ENCODE measurements at regions not wholly inside any gene's neighbourhood (a gene's known extent, or its start where the extent isn't known, plus 50 kb on each side); places are given as distances from the start of the nearest gene placed in this dataset.
"Not testable (repeated sequence)": the region's sequence is repeated elsewhere in the genome, so short reads cannot be mapped to it uniquely, and the experiment has no call there.

- DNase-seq (ENCODE audit: low read depth in 2 of 2): no peak
These were observed 99.1 kb upstream of the MTHFD1L start for GRCh38 chr6:150766201-150766997.

- no peak for DNase-seq (ENCODE audit: low read depth in 2 of 2)
These were observed 98.3 kb upstream of the MTHFD1L start for GRCh38 chr6:150767161-150767560.

GRCh38 chr6:150767571-150768018 lies 97.9 kb upstream of the MTHFD1L start:
- no peak for DNase-seq (ENCODE audit: low read depth in 2 of 2)

- no peak for DNase-seq (ENCODE audit: low read depth in 2 of 2)
These were observed 94.9 kb upstream of the MTHFD1L start for GRCh38 chr6:150770637-150771036.

- no peak for DNase-seq (ENCODE audit: low read depth in 2 of 2)
These were observed 91.5 kb upstream of the MTHFD1L start for GRCh38 chr6:150773969-150774368.

- DNase-seq (ENCODE audit: low read depth in 2 of 2): no peak
These were observed 89.9 kb upstream of the MTHFD1L start for GRCh38 chr6:150775415-150776203.

GRCh38 chr6:150777736-150778135 lies 87.8 kb upstream of the MTHFD1L start:
- no peak for DNase-seq (ENCODE audit: low read depth in 2 of 2)

- DNase-seq (ENCODE audit: low read depth in 2 of 2): no peak
These were observed 81.7 kb upstream of the MTHFD1L start for GRCh38 chr6:150783813-150784212.

GRCh38 chr6:150787429-150787828 lies 78.1 kb upstream of the MTHFD1L start:
- DNase-seq (ENCODE audit: low read depth in 2 of 2): no peak

GRCh38 chr6:150788089-150788488 lies 77.4 kb upstream of the MTHFD1L start:
- no peak for DNase-seq (ENCODE audit: low read depth in 2 of 2)

- DNase-seq (ENCODE audit: low read depth in 2 of 2): not testable (repeated sequence)
These were observed 75.6 kb upstream of the MTHFD1L start for GRCh38 chr6:150789906-150790305.

GRCh38 chr6:150791717-150792116 lies 73.8 kb upstream of the MTHFD1L start:
- DNase-seq (ENCODE audit: low read depth in 2 of 2): no peak

- no peak for DNase-seq (ENCODE audit: low read depth in 2 of 2)
These were observed 67.6 kb upstream of the MTHFD1L start for GRCh38 chr6:150797949-150798348.

- DNase-seq (ENCODE audit: low read depth in 2 of 2): no peak
These were observed 66.2 kb upstream of the MTHFD1L start for GRCh38 chr6:150799276-150799805.

GRCh38 chr6:150800674-150801314 lies 64.7 kb upstream of the MTHFD1L start:
- DNase-seq (ENCODE audit: low read depth in 2 of 2): no peak

GRCh38 chr6:150806790-150807189 lies 58.7 kb upstream of the MTHFD1L start:
- no peak for DNase-seq (ENCODE audit: low read depth in 2 of 2)

GRCh38 chr6:150813319-150813992 lies 52.0 kb upstream of the MTHFD1L start:
- DNase-seq (ENCODE audit: low read depth in 2 of 2): peak; percentile 28 to 45

- no peak for DNase-seq (ENCODE audit: low read depth in 2 of 2)
These were observed 51.5 kb upstream of the MTHFD1L start for GRCh38 chr6:150813993-150814359.

All from activated CD4-positive, alpha-beta T cell treated with anti-CD3 and anti-CD28 coated beads for 24 hours (primary cell).